ENCODE measurements at regions not wholly inside any gene's neighbourhood (a gene's known extent, or its start where the extent isn't known, plus 50 kb on each side); places are given as distances from the start of the nearest gene placed in this dataset.

DNA sequence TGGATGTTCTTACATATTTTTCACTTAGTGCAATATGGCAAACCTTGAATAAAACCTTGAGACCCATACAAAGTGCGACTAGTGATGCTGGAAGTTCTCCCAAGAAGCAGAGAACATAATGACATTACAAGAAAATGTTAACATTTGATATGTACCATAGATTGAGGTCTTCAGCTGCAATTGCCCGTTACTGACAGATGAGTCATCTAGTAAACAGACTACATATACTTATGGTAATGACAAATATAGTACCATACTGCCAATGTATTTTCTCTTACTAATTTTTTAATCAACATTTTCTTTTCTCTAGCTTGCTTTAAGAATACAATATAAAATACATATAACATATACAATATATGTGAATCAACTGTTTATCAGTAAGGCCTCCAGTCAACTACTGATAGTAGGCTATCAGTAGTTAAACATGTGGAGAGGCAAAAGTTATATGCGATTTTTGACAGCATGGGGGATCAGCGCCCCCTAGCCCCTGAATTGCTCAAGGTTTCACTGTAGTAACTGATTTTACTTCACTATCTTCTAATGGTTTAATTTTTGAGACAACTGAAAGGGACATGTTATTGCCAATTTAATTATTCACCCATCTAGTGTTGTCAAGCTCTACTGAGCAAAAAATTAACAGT lies 166.7 kb upstream of the ADGRB3 start:
- Histone ChIP-seq H3K9me3 (no peaks in the 10 kb centered on the region), H3K27me3 (replicated peaks; ENCODE audit: insufficient read depth) (no peaks in the 10 kb centered on the region), H3K4me3 (no peak overlapping the region), H3K36me3 (no peaks in the 10 kb centered on the region), H3K4me1 (ENCODE audit: control insufficient read depth in 1 of 2, low read depth in 2 of 2) (no peaks in the 10 kb centered on the region), H3K27ac (no peak overlapping the region)
- DNase-seq (ENCODE audit: low spot score) (no peak), ATAC-seq (ENCODE audit: insufficient number of reproducible peaks, low FRiP score, low read depth) (no peak)
- TF ChIP-seq, protein P1, sequence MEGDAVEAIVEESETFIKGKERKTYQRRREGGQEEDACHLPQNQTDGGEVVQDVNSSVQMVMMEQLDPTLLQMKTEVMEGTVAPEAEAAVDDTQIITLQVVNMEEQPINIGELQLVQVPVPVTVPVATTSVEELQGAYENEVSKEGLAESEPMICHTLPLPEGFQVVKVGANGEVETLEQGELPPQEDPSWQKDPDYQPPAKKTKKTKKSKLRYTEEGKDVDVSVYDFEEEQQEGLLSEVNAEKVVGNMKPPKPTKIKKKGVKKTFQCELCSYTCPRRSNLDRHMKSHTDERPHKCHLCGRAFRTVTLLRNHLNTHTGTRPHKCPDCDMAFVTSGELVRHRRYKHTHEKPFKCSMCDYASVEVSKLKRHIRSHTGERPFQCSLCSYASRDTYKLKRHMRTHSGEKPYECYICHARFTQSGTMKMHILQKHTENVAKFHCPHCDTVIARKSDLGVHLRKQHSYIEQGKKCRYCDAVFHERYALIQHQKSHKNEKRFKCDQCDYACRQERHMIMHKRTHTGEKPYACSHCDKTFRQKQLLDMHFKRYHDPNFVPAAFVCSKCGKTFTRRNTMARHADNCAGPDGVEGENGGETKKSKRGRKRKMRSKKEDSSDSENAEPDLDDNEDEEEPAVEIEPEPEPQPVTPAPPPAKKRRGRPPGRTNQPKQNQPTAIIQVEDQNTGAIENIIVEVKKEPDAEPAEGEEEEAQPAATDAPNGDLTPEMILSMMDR (IDR thresholded peaks at IDR 0.05): no peak

- no peak for ATAC-seq (ENCODE audit: insufficient number of reproducible peaks, low FRiP score, low read depth)
- TF ChIP-seq, protein P1 (IDR thresholded peaks at IDR 0.05): no peak
- H3K9me3 ChIP-seq: no peaks in the 10 kb centered on the region
- no peak overlapping the region for H3K27ac ChIP-seq
- H3K4me3 ChIP-seq: no peak overlapping the region
- H3K36me3 ChIP-seq: no peaks in the 10 kb centered on the region
- H3K4me1 ChIP-seq (ENCODE audit: control insufficient read depth in 1 of 2, low read depth in 2 of 2): no peaks in the 10 kb centered on the region
- H3K27me3 ChIP-seq (replicated peaks; ENCODE audit: insufficient read depth): no peaks in the 10 kb centered on the region
- no peak for DNase-seq (ENCODE audit: low spot score)
Measured at GRCh38 chr6:68458447-68458846, 176.6 kb upstream of the ADGRB3 start.

GRCh38 chr6:68447112-68447511 lies 188.0 kb upstream of the ADGRB3 start:
- no peaks in the 10 kb centered on the region for H3K36me3 ChIP-seq
- H3K4me3 ChIP-seq: no peak overlapping the region
- H3K9me3 ChIP-seq: no peaks in the 10 kb centered on the region
- H3K27me3 ChIP-seq (replicated peaks; ENCODE audit: insufficient read depth): no peaks in the 10 kb centered on the region
- H3K27ac ChIP-seq: no peak overlapping the region
- TF ChIP-seq, protein P1 (IDR thresholded peaks at IDR 0.05): no peak
- DNase-seq (ENCODE audit: low spot score) (no peak), ATAC-seq (ENCODE audit: insufficient number of reproducible peaks, low FRiP score, low read depth) (no peak)
- no peaks in the 10 kb centered on the region for H3K4me1 ChIP-seq (ENCODE audit: control insufficient read depth in 1 of 2, low read depth in 2 of 2)

- Histone ChIP-seq H3K36me3 (no peaks in the 10 kb centered on the region), H3K4me3 (no peak overlapping the region), H3K27ac (no peak overlapping the region), H3K4me1 (ENCODE audit: control insufficient read depth in 1 of 2, low read depth in 2 of 2) (no peaks in the 10 kb centered on the region), H3K27me3 (replicated peaks; ENCODE audit: insufficient read depth) (no peaks in the 10 kb centered on the region), H3K9me3 (no peaks in the 10 kb centered on the region)
- DNase-seq (ENCODE audit: low spot score) (no peak), ATAC-seq (ENCODE audit: insufficient number of reproducible peaks, low FRiP score, low read depth) (no peak)
- TF ChIP-seq, protein P1 (IDR thresholded peaks at IDR 0.05): no peak
Measured at GRCh38 chr6:68445926-68446325, 189.2 kb upstream of the ADGRB3 start.

DNA sequence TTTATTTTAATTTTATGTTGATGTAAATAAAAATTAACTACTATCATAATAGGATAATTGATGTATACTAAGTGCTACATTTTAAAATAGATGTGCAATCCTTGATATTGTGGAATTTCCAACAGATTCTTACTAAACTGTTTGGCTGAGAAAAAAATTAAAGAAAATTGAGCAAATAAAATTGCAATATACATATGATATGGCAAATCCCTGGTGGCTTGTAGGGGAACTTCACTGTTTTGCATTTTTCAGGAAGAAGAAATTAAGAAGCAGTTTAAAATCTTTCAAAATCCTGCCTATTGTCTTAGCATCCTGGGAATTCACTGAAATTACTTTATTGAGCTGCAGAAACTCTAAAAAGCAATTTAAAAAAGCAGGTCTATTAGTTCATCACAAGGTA lies 191.4 kb upstream of the ADGRB3 start:
- no peak overlapping the region for H3K27ac ChIP-seq
- ATAC-seq (ENCODE audit: insufficient number of reproducible peaks, low FRiP score, low read depth) (no peak), DNase-seq (ENCODE audit: low spot score) (no peak)
- H3K36me3 ChIP-seq: no peaks in the 10 kb centered on the region
- no peak overlapping the region for H3K4me3 ChIP-seq
- TF ChIP-seq, protein P1 (IDR thresholded peaks at IDR 0.05): no peak
- no peaks in the 10 kb centered on the region for H3K27me3 ChIP-seq (replicated peaks; ENCODE audit: insufficient read depth)
- no peaks in the 10 kb centered on the region for H3K4me1 ChIP-seq (ENCODE audit: control insufficient read depth in 1 of 2, low read depth in 2 of 2)
- H3K9me3 ChIP-seq: no peaks in the 10 kb centered on the region

Data from thoracic aorta (tissue), 2 donors.